ENCODE measurements at regions not wholly inside any gene's neighbourhood (a gene's known extent, or its start where the extent isn't known, plus 50 kb on each side); places are given as distances from the start of the nearest gene placed in this dataset.

DNA sequence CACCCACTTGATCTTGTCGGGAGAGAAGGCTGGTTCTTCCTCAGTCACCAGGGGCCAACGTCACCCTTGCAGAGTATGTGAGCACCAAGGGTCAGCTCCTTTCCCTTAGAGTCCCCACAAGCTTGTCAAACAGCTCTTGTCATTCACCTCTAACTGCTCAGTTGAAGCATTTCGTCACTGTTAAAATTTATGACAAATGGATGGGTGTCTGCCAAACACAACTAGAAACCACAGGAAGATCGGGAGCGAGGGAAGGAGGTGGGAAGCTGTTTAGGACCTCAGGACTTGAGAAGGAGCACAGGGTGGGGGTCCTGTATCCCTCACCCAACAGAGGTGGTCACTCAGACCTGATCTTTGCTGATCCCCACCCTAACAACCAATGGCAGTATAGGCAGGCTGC, 373.3 kb upstream of the IGFBP3 start:
- H3K36me3 ChIP-seq = no peaks in the 10 kb centered on the region
- intact Hi-C loops (cut with DNase I) = no loop called here
- peaks cover 0 to 19% (median 12%) of the 10 kb centered on the region in 9 donors for H3K4me1 ChIP-seq
- no peak overlapping the region for H3K4me3 ChIP-seq
- H3K27me3 ChIP-seq = no peaks in the 10 kb centered on the region
- peaks cover 0 to 30% (median 9%) of the 10 kb centered on the region in 11 donors for H3K9me3 ChIP-seq
- TF ChIP-seq, protein P1, sequence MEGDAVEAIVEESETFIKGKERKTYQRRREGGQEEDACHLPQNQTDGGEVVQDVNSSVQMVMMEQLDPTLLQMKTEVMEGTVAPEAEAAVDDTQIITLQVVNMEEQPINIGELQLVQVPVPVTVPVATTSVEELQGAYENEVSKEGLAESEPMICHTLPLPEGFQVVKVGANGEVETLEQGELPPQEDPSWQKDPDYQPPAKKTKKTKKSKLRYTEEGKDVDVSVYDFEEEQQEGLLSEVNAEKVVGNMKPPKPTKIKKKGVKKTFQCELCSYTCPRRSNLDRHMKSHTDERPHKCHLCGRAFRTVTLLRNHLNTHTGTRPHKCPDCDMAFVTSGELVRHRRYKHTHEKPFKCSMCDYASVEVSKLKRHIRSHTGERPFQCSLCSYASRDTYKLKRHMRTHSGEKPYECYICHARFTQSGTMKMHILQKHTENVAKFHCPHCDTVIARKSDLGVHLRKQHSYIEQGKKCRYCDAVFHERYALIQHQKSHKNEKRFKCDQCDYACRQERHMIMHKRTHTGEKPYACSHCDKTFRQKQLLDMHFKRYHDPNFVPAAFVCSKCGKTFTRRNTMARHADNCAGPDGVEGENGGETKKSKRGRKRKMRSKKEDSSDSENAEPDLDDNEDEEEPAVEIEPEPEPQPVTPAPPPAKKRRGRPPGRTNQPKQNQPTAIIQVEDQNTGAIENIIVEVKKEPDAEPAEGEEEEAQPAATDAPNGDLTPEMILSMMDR (IDR thresholded peaks at IDR 0.05) = no peak
- ATAC-seq (no peak), DNase-seq (no peak)
- H3K27ac ChIP-seq = no peak overlapping the region
- whole genome bisulfite sequencing, 2 donors = 92 to 93% methylated on average over 5 of the region's 5 CpGs

DNA sequence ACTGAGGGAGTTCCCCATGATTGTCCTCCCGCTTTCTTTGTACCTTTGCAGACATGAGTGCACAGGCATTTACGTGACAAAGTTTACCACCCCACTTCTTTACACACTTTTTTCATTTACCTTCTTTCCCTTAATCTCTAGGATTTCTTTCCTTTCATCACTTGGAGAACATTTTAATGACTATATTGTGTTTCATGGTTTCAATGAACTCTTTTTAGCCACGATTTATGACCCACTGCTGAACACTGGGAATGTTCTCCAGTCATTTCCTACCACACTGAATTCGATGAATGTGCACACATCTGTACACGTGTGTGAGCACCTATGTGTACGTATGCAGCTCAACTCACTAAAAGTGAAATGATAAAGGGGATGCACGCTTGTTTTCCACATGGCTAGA, 371.7 kb upstream of the IGFBP3 start:
- H3K9me3 ChIP-seq = peaks cover 0 to 14% (median 8%) of the 10 kb centered on the region in 11 donors
- no peaks in the 10 kb centered on the region for H3K27me3 ChIP-seq
- H3K4me1 ChIP-seq = peaks cover 0 to 19% (median 12%) of the 10 kb centered on the region in 9 donors
- no peak overlapping the region for H3K4me3 ChIP-seq
- no peaks in the 10 kb centered on the region for H3K36me3 ChIP-seq
- 96% methylated on average over 7 of the region's 7 CpGs for WGBS, 2 donors
- H3K27ac ChIP-seq = no peak overlapping the region
- intact Hi-C loops (cut with DNase I) = no loop called here
- DNase-seq = no peak
- TF ChIP-seq, protein P1 (IDR thresholded peaks at IDR 0.05) = no peak
- ATAC-seq = no peak

DNA sequence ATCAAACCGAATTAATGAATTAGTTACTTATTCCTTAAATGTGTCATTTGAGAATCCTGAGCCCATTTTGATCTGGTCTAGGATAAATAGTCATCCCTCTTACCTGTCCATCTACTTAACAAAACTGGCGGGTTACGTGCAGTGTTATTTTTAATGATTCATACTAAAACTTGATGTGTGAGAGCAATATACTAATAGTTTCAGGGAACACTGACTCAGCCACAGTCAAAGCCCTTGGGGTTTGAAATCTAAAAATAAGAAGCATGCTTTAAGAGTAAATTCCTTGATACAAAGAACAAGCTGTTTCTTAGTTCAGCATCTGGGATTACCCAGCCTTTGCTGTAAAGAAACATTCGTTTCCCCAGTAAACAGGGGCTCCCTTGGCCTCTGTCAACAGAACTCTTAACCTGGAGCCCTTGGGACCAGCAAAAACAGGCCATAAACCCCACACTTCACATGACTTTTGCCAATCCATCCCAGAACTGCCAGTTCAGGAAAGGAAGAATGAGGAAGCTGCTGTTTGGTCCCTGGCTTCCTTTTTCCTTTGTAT, 370.6 kb upstream of the IGFBP3 start:
- Histone ChIP-seq H3K36me3 (no peaks in the 10 kb centered on the region), H3K27ac (peak overlapping the region in 4 of 10 donors; percentile 10 to 45 (median 25)), H3K27me3 (no peaks in the 10 kb centered on the region), H3K4me1 (peaks cover 0 to 19% (median 12%) of the 10 kb centered on the region in 9 donors), H3K9me3 (peaks cover 0 to 3% (median 0%) of the 10 kb centered on the region in 11 donors), H3K4me3 (no peak overlapping the region)
- DNase-seq (no peak), ATAC-seq (peak in 7 of 8 donors; percentile 38 to 82 (median 78))
- intact Hi-C loops (cut with DNase I) = no loop called here
- TF ChIP-seq, protein P1 (IDR thresholded peaks at IDR 0.05) = no peak
- WGBS, 2 donors = 64 to 67% methylated on average over 4 of the region's 4 CpGs

DNA sequence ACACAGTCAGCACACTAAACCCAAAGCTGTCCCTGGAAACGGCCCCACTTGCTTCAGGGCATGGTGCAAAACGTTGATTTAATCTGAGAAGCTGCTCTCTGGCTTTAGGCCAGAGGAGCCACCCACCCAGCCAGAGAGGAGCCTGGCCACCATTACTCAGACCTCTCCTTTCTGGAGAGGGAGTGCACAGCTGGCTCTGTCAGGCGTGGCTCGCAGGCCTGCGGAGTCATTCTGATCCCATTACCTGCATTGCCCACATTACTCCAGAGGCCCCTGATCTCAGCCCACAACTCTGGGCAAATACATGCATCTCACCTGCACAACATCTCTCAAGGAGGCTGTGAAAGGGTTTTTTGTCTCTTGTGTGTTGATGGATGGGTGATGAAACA, 370.0 kb upstream of the IGFBP3 start:
- Histone ChIP-seq H3K4me3 (no peak overlapping the region), H3K4me1 (peaks cover 0 to 19% (median 12%) of the 10 kb centered on the region in 9 donors), H3K9me3 (no peaks in the 10 kb centered on the region), H3K27me3 (no peaks in the 10 kb centered on the region), H3K36me3 (no peaks in the 10 kb centered on the region), H3K27ac (peak overlapping the region in 3 of 10 donors; percentile 13 to 45 (median 37))
- TF ChIP-seq, protein P1 (IDR thresholded peaks at IDR 0.05) = no peak
- WGBS, 2 donors = 76 to 79% methylated on average over 5 of the region's 5 CpGs
- ATAC-seq = peak in 2 of 8 donors; percentile 35 to 56
- intact Hi-C loops (cut with DNase I) = no loop called here
- no peak for DNase-seq
